ENCODE measurements at regions not wholly inside any gene's neighbourhood (a gene's known extent, or its start where the extent isn't known, plus 50 kb on each side); places are given as distances from the start of the nearest gene placed in this dataset.

GRCh38 chr16:65510850-65511249, 389.0 kb upstream of the CDH11 start:
- Mint-ChIP-seq H3K9me3 (ENCODE audit: unreplicated experiment) (peaks cover 6% of the 10 kb centered on the region), H3K27me3 (ENCODE audit: low read depth, unreplicated experiment) (no peaks in the 10 kb centered on the region), H3K36me3 (ENCODE audit: low read depth, unreplicated experiment) (no peaks in the 10 kb centered on the region), H3K4me3 (ENCODE audit: unreplicated experiment) (peak overlapping the region; percentile 12), H3K4me1 (ENCODE audit: low read depth, unreplicated experiment) (peaks cover 30% of the 10 kb centered on the region), H3K27ac (ENCODE audit: unreplicated experiment) (peak overlapping the region; percentile 97)
- Histone ChIP-seq H3K36me3 (ENCODE audit: insufficient read depth, low read length) (no peaks in the 10 kb centered on the region), H3K4me2 (ENCODE audit: low read length) (peak overlapping the region; percentile 60), H3K9ac (ENCODE audit: low read length) (peak overlapping the region; percentile 66), H3K4me1 (ENCODE audit: insufficient read depth, low read length) (peaks cover 17% of the 10 kb centered on the region), H3K9me3 (ENCODE audit: insufficient read depth, low read depth, low read length) (no peaks in the 10 kb centered on the region), H3K4me3 (ENCODE audit: insufficient read depth, low read depth, low read length) (no peak overlapping the region), H2AFZ (ENCODE audit: low read depth, low read length) (peak overlapping the region; percentile 50), H3K27ac (ENCODE audit: low read depth, low read length) (peak overlapping the region; percentile 92), H3K27me3 (ENCODE audit: insufficient read depth, low read length) (no peaks in the 10 kb centered on the region), H3K79me2 (ENCODE audit: insufficient read depth, low read length) (no peaks in the 10 kb centered on the region), H4K20me1 (ENCODE audit: insufficient read depth, low read length) (no peaks in the 10 kb centered on the region)
- no peak for TF ChIP-seq EZH2 (IDR thresholded peaks at IDR 0.05; ENCODE audit: insufficient read depth, low read length)
- DNase-seq (ENCODE audit: low read depth) (peak; percentile 94), FAIRE-seq (peak; percentile 20)

- FAIRE-seq, result no peak
- Histone ChIP-seq H3K79me2 (ENCODE audit: insufficient read depth, low read length) (no peaks in the 10 kb centered on the region), H3K4me3 (ENCODE audit: insufficient read depth, low read depth, low read length) (no peak overlapping the region), H3K9me3 (ENCODE audit: insufficient read depth, low read depth, low read length) (no peaks in the 10 kb centered on the region), H2AFZ (ENCODE audit: low read depth, low read length) (no peak overlapping the region), H3K4me2 (ENCODE audit: low read length) (peak overlapping the region; percentile 60), H3K4me1 (ENCODE audit: insufficient read depth, low read length) (peaks cover 17% of the 10 kb centered on the region), H3K36me3 (ENCODE audit: insufficient read depth, low read length) (no peaks in the 10 kb centered on the region), H3K9ac (ENCODE audit: low read length) (peak overlapping the region; percentile 66), H3K27me3 (ENCODE audit: insufficient read depth, low read length) (no peaks in the 10 kb centered on the region), H3K27ac (ENCODE audit: low read depth, low read length) (peak overlapping the region; percentile 92), H4K20me1 (ENCODE audit: insufficient read depth, low read length) (no peaks in the 10 kb centered on the region)
- Mint-ChIP-seq H3K27me3 (ENCODE audit: low read depth, unreplicated experiment) (no peaks in the 10 kb centered on the region), H3K9me3 (ENCODE audit: unreplicated experiment) (peaks cover 6% of the 10 kb centered on the region), H3K4me1 (ENCODE audit: low read depth, unreplicated experiment) (peaks cover 24% of the 10 kb centered on the region), H3K27ac (ENCODE audit: unreplicated experiment) (peak overlapping the region; percentile 97), H3K4me3 (ENCODE audit: unreplicated experiment) (no peak overlapping the region), H3K36me3 (ENCODE audit: low read depth, unreplicated experiment) (no peaks in the 10 kb centered on the region)
- TF ChIP-seq CTCF (IDR thresholded peaks at IDR 0.05; ENCODE audit: insufficient read depth, low read depth, low read length), result no peak
- no peak for TF ChIP-seq EZH2 (IDR thresholded peaks at IDR 0.05; ENCODE audit: insufficient read depth, low read length)
- DNase-seq (ENCODE audit: low read depth), result no peak
Measured at GRCh38 chr16:65510241-65510640, 388.4 kb upstream of the CDH11 start.

- H3K4me1 ChIP-seq (ENCODE audit: insufficient read depth, low read length), result peaks cover 17% of the 10 kb centered on the region
- FAIRE-seq (no peak), DNase-seq (ENCODE audit: low read depth) (no peak)
- no peaks in the 10 kb centered on the region for H3K36me3 Mint-ChIP-seq (ENCODE audit: low read depth, unreplicated experiment)
- no peak overlapping the region for H3K9ac ChIP-seq (ENCODE audit: low read length)
- H3K79me2 ChIP-seq (ENCODE audit: insufficient read depth, low read length), result no peaks in the 10 kb centered on the region
- peaks cover 20% of the 10 kb centered on the region for H3K4me1 Mint-ChIP-seq (ENCODE audit: low read depth, unreplicated experiment)
- H2AFZ ChIP-seq (ENCODE audit: low read depth, low read length), result no peak overlapping the region
- H3K27me3 Mint-ChIP-seq (ENCODE audit: low read depth, unreplicated experiment), result no peaks in the 10 kb centered on the region
- H3K4me3 ChIP-seq (ENCODE audit: insufficient read depth, low read depth, low read length), result no peak overlapping the region
- H3K9me3 ChIP-seq (ENCODE audit: insufficient read depth, low read depth, low read length), result no peaks in the 10 kb centered on the region
- no peaks in the 10 kb centered on the region for H3K36me3 ChIP-seq (ENCODE audit: insufficient read depth, low read length)
- no peak overlapping the region for H3K27ac ChIP-seq (ENCODE audit: low read depth, low read length)
- peaks cover 6% of the 10 kb centered on the region for H3K9me3 Mint-ChIP-seq (ENCODE audit: unreplicated experiment)
- no peaks in the 10 kb centered on the region for H4K20me1 ChIP-seq (ENCODE audit: insufficient read depth, low read length)
- no peak overlapping the region for H3K27ac Mint-ChIP-seq (ENCODE audit: unreplicated experiment)
- TF ChIP-seq CTCF (IDR thresholded peaks at IDR 0.05; ENCODE audit: insufficient read depth, low read depth, low read length) (no peak), EZH2 (IDR thresholded peaks at IDR 0.05; ENCODE audit: insufficient read depth, low read length) (no peak)
- H3K27me3 ChIP-seq (ENCODE audit: insufficient read depth, low read length), result no peaks in the 10 kb centered on the region
- no peak overlapping the region for H3K4me3 Mint-ChIP-seq (ENCODE audit: unreplicated experiment)
- H3K4me2 ChIP-seq (ENCODE audit: low read length), result no peak overlapping the region
Measured at GRCh38 chr16:65509172-65509571, 387.3 kb upstream of the CDH11 start.
